Activated effector memory CD4-positive, alpha-beta T cell treated with Interleukin-2 at 50 U/mL for 16 hours (primary cell): ENCODE measurements at regions not wholly inside any gene's neighbourhood (a gene's known extent, or its start where the extent isn't known, plus 50 kb on each side); places are given as distances from the start of the nearest gene placed in this dataset.

ENCODE experiments used
- DNase-seq: peaks from one replicate; pipeline ENCODE4 v3.0.0-alpha.2; 2020

DNA sequence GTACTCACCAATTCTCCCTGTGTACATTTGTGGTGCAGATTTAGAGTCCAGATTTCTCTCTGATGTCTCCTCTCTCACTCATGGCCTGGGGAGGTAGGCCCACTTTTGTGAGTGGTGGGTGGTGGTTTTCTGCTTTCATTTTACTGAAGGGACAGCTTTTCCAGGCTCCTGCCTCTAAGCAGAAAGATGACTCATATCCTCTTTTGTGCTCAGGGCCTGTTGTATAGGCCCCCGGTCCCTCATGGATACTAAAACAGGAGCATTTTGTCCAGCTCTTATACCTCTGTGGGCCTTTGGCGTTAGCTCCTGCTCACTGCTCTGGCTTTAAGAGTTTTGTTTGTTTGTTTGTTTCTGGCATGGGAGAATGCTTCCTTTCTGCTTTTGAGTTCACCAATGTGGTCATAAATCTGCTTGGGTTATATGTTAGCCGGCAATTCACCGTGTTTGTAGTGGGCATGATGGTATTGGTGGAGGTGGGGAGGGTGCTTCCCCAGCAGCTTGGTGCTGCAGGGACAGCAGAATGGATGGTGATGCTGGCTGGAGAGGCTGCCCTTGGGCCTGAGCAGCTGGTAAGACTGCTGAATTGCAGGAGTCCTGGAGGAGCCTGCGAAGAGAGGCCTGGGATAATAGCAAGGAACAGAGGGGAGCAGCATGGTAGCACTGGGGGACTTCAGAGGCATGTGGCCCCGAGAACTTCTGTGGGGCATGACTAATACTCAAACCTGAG, 468.7 kb downstream of the RPS24 start:
- no peak for DNase-seq

GRCh38 chr10:78504181-78504580, 470.5 kb downstream of the RPS24 start:
- DNase-seq, result no peak

DNA sequence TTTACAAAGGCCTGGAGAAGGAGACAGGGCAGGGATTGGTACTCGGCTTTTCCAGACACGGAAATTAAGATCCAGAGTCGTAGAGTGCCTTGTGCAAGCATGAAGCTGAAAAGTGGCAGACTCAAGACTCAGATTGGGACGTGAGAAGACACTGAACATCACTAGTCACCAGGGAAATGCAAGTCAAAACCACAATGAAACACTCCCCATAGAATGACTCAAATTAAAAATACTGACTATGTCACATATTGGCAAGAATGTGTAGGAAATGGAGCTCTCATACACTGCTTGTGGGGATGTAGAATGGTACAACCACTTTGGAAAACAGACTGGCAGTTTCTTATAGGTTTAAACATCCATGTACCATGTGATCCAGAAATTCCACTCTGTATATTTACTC, 472.0 kb downstream of the RPS24 start:
- DNase-seq, result no peak

GRCh38 chr10:78506614-78507013, 473.0 kb downstream of the RPS24 start:
- no peak for DNase-seq

- no peak for DNase-seq
These were observed 474.0 kb downstream of the RPS24 start for GRCh38 chr10:78507510-78508160.

DNA sequence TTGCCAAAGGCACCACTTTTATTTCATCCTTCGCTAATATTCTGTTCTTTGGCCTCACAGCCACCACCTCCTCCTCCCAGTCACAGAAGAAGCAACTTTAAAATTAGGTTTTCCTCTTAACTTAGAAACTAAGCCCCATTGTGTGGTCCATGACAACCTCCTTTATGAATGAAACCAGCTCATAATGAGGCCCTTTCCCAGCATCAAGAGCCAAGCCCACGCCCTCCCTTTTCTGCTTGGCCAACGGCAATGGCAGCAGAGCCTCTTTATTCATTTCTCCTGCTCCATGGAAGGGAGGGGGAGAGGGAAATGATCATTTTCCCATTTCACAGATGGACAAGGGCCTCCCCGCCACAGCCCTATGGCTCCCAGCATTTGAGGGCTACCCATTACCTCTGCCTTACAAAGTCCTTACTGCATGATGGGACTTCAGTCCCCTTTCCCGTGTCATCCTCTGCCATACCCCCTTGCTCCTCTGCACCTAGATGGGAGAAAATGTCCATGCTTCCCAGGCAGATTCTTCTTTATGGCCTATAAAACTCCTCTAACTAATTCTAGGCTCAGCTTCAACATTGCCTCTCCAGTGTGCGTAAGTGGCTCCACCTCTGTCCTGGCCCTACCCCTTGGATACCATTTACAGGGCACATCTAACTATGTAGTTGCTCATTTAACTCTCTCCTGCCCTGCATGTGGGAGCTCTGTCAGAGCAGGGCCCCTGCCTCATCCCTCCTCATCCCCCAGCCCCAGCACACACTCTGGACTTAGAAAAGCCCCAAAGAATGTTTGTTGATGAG, 475.5 kb downstream of the RPS24 start:
- no peak for DNase-seq

DNA sequence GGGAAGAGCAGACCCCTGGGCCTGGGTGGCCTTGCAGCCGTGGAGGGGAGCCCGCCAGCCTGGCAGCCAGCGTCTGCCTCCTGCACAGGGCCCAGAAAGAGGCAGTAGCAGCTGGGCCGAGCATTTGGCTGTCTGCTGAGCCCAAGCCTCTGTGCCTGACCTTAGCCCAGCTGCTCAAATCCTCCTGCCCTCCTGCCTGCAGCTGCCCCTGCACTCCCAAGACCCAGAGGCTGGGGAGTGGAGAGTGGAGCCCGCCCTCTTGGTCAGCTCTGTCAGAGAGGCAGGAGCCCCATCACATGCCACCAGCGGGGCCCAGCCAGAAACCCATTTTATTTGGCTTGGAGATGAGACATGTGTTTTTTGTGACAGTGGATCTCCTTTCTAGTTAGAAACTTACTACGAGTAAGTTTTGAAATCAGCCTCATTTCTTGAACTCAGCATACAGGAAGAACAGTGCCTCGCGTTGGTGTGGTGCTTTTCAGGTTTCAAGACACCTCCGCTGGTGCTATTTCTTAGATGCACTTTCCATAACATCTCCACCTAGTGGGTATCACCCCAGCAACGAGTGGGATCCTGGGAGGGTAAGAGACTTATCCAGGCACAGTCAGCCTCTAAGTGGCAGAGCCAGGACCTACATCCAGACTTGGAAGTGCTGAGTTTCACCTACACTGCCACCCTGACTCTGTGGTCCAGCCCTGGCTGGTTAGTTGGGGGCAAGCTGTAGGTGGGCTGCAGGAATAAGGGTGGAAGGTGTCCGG, 477.1 kb downstream of the RPS24 start:
- no peak for DNase-seq

- DNase-seq, result no peak
These were observed 477.9 kb downstream of the RPS24 start for GRCh38 chr10:78511324-78512204.

DNA sequence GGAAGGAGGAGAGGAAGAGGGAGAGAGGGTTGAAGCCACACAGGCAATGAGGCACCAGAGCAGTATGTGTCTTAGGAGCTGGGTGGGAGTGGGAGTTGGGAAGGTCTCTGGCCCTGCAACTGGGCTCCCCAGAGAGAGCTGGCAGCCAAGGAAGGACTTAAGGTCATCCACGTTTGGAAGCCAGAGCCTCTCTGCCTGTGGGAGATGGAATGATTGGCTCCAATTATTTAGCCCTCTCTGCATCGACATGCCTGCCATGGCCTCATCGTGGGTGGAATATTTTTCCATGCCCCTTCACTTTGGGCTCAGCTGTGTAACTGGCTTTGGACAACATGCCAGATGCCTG, 478.5 kb downstream of the RPS24 start:
- no peak for DNase-seq

DNA sequence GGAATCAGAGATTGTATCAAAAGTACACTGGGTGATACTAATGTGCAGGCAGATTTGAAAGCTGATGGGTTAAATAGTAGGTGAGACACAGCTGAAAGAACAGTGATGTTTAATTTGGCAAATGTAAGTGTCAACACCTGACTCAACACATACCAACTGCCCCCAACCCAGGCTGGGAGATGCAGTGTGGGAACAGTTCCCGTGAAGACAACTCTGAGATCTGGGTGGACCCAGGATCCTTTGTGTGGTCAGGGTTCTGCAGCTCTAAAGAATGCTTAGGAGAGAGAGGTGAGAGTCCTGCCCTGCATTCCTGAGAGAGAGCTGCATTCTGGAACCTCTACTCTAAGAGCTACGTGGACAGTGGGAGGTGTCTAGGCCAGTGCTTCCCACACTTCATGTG, 479.7 kb downstream of the RPS24 start:
- no peak for DNase-seq

GRCh38 chr10:78513986-78514385, 480.3 kb downstream of the RPS24 start:
- DNase-seq, result no peak

DNA sequence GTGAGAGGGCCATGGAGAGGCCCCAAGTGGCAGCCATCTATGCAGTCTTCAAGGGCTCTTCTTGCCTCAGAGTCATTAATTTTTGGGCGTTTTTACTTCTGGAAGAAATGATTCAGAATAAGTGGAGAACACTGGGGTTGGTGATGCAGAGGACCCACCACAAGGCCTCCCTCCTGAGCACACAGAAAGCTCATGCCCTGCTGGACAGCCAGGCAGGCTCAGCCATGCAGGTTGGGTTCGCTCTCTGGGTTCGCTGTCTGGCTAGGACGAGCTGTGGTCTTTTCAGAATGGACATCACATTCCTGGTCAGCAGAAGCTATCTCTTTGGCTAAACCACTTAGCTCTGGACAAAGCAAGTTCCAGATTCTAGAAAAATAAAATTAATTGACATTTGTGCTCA, 480.8 kb downstream of the RPS24 start:
- DNase-seq, result no peak

GRCh38 chr10:78515038-78515872, 481.6 kb downstream of the RPS24 start:
- DNase-seq, result no peak

DNA sequence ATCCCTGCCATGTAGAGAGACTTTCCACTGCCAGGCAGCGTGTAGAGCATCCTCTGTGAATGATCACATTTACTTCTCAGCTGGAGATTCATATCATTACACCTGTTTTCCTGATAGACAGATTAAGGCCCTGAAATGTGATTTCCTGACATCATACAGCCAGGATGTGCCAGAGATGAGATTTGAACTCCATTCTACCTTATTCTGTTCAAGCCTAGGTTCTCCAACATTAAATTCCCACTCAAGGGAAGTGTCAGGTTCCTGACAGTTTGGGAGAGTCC, 482.1 kb downstream of the RPS24 start:
- no peak for DNase-seq

DNA sequence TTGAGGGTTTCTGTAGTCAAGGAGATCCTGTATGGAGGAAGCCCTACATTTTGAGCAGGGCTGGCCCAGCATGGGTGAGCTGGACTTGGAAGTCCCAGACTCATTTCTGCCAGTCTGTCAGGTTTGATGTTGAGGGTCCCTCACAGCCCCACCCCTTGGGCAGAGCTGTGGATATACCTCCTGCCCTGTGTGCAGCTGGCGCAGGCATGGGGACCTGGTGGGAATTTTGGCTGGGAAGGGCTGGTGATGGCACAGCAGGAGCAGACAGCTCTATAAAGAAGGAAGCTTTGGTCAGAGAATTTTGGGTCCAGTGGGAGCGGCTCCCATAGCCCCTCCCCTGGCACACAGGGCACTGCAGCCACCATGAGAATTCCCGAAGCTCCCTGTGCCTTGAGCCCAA, 482.6 kb downstream of the RPS24 start:
- no peak for DNase-seq

DNA sequence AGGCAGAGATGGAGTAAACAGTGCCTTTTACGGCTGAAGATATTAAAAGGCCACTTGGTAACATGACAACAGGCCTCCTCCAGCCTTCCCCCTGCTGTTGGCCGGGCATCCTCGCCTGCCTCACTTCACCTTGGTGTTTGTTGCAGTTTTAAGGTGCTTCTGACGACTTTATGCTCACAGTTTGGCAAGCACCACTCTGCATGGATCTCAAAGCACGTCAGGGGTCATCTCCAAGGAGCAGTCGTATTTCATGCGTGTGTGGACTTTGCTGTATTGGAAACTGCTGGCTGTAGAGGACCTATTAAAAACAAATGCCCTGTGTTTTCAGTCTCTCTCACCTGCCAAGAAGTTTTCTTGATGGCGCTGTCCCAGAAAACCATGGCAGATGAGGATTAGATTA, 483.1 kb downstream of the RPS24 start:
- DNase-seq, result no peak

DNA sequence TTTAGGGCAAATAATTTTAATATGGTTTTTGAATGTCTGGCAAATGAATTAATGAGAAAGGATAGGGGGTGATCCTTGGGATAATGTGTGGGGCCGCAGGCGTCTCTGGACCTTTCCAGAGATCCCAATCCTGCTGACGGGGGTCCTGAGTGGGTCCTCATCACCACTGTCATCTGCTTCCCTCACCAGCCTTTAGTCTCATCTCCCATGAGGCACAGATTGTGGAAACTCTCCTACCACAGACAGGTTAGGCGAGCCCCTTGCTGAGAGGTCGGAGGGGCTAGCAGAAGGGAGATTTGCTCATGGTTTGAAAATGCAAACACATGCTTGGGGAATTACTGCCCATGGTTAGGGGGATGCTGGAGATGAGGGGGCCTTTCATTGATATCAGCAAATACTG, 484.6 kb downstream of the RPS24 start:
- no peak for DNase-seq

GRCh38 chr10:78520737-78521430, 487.2 kb downstream of the RPS24 start:
- DNase-seq, result no peak

DNA sequence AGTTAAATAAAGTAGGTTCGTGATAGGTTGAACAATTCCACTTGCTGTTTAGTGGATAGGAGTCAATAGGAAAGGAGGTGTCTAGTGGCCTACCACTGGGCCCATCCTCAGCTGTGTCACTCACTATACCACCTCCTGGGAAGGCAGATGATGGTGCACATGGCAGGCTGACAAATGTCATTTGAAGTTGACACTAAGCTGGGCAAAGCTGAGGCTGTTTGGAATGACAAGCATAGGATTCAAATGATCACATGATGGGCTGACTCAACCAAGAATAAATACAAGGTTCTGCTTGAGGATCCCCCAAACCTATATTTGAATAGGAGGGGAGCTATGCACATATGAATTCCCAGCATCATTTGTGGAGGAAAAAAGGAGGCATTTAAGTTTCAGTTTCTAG, 489.8 kb downstream of the RPS24 start:
- no peak for DNase-seq

DNA sequence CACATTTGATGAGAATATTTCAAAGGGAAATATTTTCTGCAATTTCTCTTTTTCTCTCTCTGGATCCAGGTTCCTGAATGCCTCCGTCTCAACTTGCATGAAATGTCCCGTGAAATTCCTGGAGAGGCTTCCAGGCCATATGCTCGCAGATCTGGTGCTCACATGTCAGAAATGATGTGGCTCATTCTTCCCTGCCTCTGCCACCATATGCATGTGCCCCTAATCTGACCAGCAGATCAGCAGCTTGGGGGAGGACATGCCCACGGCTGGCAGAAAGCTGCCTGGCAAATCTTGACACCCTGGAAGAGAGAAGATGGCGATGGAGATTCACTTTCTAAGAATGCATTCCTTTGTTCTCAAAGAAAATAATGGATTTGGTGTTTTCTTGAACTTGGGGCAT, 490.7 kb downstream of the RPS24 start:
- no peak for DNase-seq

DNA sequence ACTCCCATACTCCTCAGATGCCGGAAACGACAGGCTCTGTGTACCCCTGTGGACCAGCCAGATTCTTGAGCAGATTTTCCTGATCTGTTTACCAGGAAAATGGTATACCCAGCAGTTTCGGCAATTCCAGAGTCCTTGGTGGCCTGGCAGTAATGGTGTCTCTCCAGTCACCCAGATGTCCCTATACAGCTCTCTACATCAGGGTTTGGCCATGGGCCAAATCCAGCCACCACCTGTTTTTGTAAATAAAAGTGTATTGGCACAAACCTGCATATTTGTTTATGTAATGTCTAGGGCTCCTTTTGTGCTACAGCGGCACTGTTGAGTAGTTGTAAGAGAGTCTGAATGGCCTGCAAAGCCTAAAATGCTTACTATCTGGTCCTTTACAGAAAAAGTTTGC, 491.3 kb downstream of the RPS24 start:
- no peak for DNase-seq
